ENCODE measurements at regions not wholly inside any gene's neighbourhood (a gene's known extent, or its start where the extent isn't known, plus 50 kb on each side); places are given as distances from the start of the nearest gene placed in this dataset.

- H3K27ac ChIP-seq (ENCODE audit: control insufficient read depth, insufficient read depth): no peak overlapping the region
- no peaks in the 10 kb centered on the region for H3K9me3 ChIP-seq (replicated peaks; ENCODE audit: control insufficient read depth, insufficient read depth, low read length)
- no peaks in the 10 kb centered on the region for H3K4me1 ChIP-seq (ENCODE audit: control insufficient read depth, insufficient read depth, low read length)
- no peak overlapping the region for H2AFZ ChIP-seq (ENCODE audit: control insufficient read depth, low read depth, low read length)
- no peaks in the 10 kb centered on the region for H4K20me1 ChIP-seq (ENCODE audit: control insufficient read depth, insufficient read depth)
- FAIRE-seq (no peak), DNase-seq (ENCODE audit: low read depth, low spot score) (no peak), ATAC-seq (no peak; the same call in 2 of the 3 replicates)
- SMC1A ChIA-PET (ENCODE audit: uncharacterized antibody, unreplicated experiment): interaction anchor here (1.5 kb wide), 1 partner anchor 79 kb away, joined by 3 read pairs; no protein-coding TSS in a partner anchor
- RAD21 ChIA-PET (ENCODE audit: unreplicated experiment): no interaction called here
- POLR2A ChIA-PET: no interaction called here
- H3K4me3 ChIP-seq: no peak overlapping the region
- WGBS (ENCODE audit: insufficient coverage, insufficient replicate concordance, low lambda C conversion rate, missing lambda C conversion rate): 30% methylated on average over 6 of the region's 6 CpGs
- H3K9ac ChIP-seq (ENCODE audit: control insufficient read depth, insufficient read depth, low read length): no peak overlapping the region
- H3K27me3 ChIP-seq (replicated peaks in 1 of 2; ENCODE audit: control insufficient read depth in 2 of 2, insufficient read depth in 2 of 2, low read length in 1 of 2): no peaks in the 10 kb centered on the region
- in situ Hi-C loops (cut with MboI) (no loop called here), intact Hi-C loops (cut with micrococcal nuclease; ENCODE audit: unreplicated experiment) (loop anchor here (5.0 kb wide), 1 partner anchor 358 kb away; no protein-coding TSS in a partner anchor)
- BruUV-seq (replicated peaks): no TSS peak
- H3K79me2 ChIP-seq (ENCODE audit: control insufficient read depth, insufficient read depth, low read length): no peaks in the 10 kb centered on the region
- CTCF ChIA-PET: no interaction called here
- no peaks in the 10 kb centered on the region for H3K36me3 ChIP-seq (ENCODE audit: control insufficient read depth in 2 of 2, insufficient read depth in 2 of 2, low read length in 1 of 2)
- H3K4me2 ChIP-seq (ENCODE audit: control insufficient read depth, insufficient read depth): no peak overlapping the region
- no peak for TF ChIP-seq ZNF384 (IDR thresholded peaks at IDR 0.05; ENCODE audit: borderline replicate concordance, low read depth, low read length)
- TF ChIP-seq ZNF592 (IDR thresholded peaks at IDR 0.05): no peak
- no peak for TF ChIP-seq CBFB (IDR thresholded peaks at IDR 0.05; ENCODE audit: low read depth)
- no peak for TF ChIP-seq ASH2L (IDR thresholded peaks at IDR 0.05; ENCODE audit: borderline replicate concordance, low read depth)
- TF ChIP-seq ZBTB11 (CRISPR knock-in tag; IDR thresholded peaks at IDR 0.05): no peak
- no peak for TF ChIP-seq TCF7 (IDR thresholded peaks at IDR 0.05; ENCODE audit: borderline replicate concordance)
- TF ChIP-seq HDAC6 (IDR thresholded peaks at IDR 0.05; ENCODE audit: unreplicated experiment): no peak
- TF ChIP-seq USF1 (IDR thresholded peaks at IDR 0.05; ENCODE audit: borderline replicate concordance, extremely low read length, insufficient read depth, low read depth, low read length): no peak
- TF ChIP-seq NR2F1 (conservative IDR thresholded peaks at IDR 0.05): no peak
- TF ChIP-seq TAF1 (IDR thresholded peaks at IDR 0.05; ENCODE audit: borderline replicate concordance, low read depth, low read length): no peak
- TF ChIP-seq POU2F2 (IDR thresholded peaks at IDR 0.05; ENCODE audit: borderline replicate concordance, low read depth, low read length): no peak
- TF ChIP-seq GATAD2B (conservative IDR thresholded peaks at IDR 0.05; ENCODE audit: low read depth): no peak
- TF ChIP-seq IKZF1 (conservative IDR thresholded peaks at IDR 0.05): no peak
- TF ChIP-seq SKIL (IDR thresholded peaks at IDR 0.05; ENCODE audit: low read depth, poor library complexity, severe bottlenecking): no peak
- TF ChIP-seq IKZF2 (IDR thresholded peaks at IDR 0.05): no peak
Measured at GRCh38 chr3:76889911-76890310, 150.0 kb upstream of the ROBO2 start.
